T-cell (primary cell): ENCODE measurements at regions not wholly inside any gene's neighbourhood (a gene's known extent, or its start where the extent isn't known, plus 50 kb on each side); places are given as distances from the start of the nearest gene placed in this dataset.

Experiments
- ATAC-seq, 4 experiments: fragments of 200-7000 bp in 3 of 4; fragments of 150-1000 bp in 1 of 4; cut with Tn5 transposase; replicated peaks in 1 of 4; 1 replicate in 3 of 4; 2 replicates in 1 of 4; pipeline ENCODE4 v1.10.0; 2021; ENCODE audit warnings: moderate library complexity in 3 of 4, mild to moderate bottlenecking in 2 of 4, moderate number of reproducible peaks in 1 of 4
- CTCF ChIA-PET, 2 donors: fragments of 300-600 bp; sonication (Branson Sonifier 250); formaldehyde crosslinking; loops; one replicate each; lab custom pipeline; 2022; ENCODE audit warnings: antibody characterized with exemption in 2 of 2; lab: Charles Lee
- POLR2A ChIA-PET, 2 donors: fragments of 300-600 bp; sonication (Branson Sonifier 250); formaldehyde crosslinking; loops; one replicate each; lab custom pipeline; 2022; ENCODE audit warnings: antibody characterized with exemption in 2 of 2; lab: Charles Lee
- DNase-seq, 35 experiments: peaks; one replicate each; pipeline versions ENCODE4 v3.0.0 to v3.0.0-alpha.2; 2013 to 2023
- H3K27ac ChIP-seq: one replicate; pipeline ENCODE4 v1.5.1; 2013; ENCODE audit warnings: low read length
- H3K27me3 ChIP-seq, 2 experiments: replicated peaks in 1 of 2; 1 replicate in 1 of 2; 2 replicates in 1 of 2; pipeline versions ENCODE4 v1.6.1 to v1.7.0; 2013; ENCODE audit warnings: low read length in 1 of 2, mixed read lengths in 1 of 2; ENCODE audit not compliant: control insufficient read depth in 2 of 2, insufficient read depth in 2 of 2; ENCODE audit errors: extremely low read depth in 1 of 2
- H3K36me3 ChIP-seq, 2 donors: 1 replicate in 1 of 2; 2 replicates in 1 of 2; pipeline versions ENCODE4 v1.6.1 to v1.7.0; 2013; ENCODE audit warnings: low read length in 1 of 2; ENCODE audit not compliant: control insufficient read depth in 2 of 2, insufficient read depth in 1 of 2; ENCODE audit errors: extremely low read depth in 1 of 2
- H3K4me1 ChIP-seq, 2 experiments: 1 replicate in 1 of 2; 2 replicates in 1 of 2; pipeline versions ENCODE4 v1.6.1 to v1.7.0; 2013; ENCODE audit warnings: low read length in 2 of 2, mixed read lengths in 1 of 2; ENCODE audit not compliant: insufficient read depth in 2 of 2, control insufficient read depth in 1 of 2; ENCODE audit errors: extremely low read depth in 1 of 2
- H3K4me3 ChIP-seq, 2 donors: 1 replicate in 1 of 2; 2 replicates in 1 of 2; pipeline versions ENCODE4 v1.5.1 to v1.7.0; 2013; ENCODE audit warnings: mild to moderate bottlenecking in 2 of 2, low read length in 1 of 2, moderate library complexity in 1 of 2; ENCODE audit not compliant: control insufficient read depth in 1 of 2; ENCODE audit errors: extremely low read depth in 1 of 2
- H3K9me3 ChIP-seq: 2 replicates; pipeline ENCODE4 v1.7.0; 2013
- H3K27ac Mint-ChIP-seq, 2 donors: one replicate each; pipeline ENCODE4 v1.8.0; 2020 to 2021; ENCODE audit warnings: mild to moderate bottlenecking in 2 of 2, mixed read lengths in 2 of 2
- H3K27me3 Mint-ChIP-seq, 2 donors: one replicate each; pipeline ENCODE4 v1.8.0; 2021 to 2022; ENCODE audit warnings: mixed read lengths in 2 of 2
- H3K36me3 Mint-ChIP-seq: one replicate; pipeline ENCODE4 v1.8.0; 2021; ENCODE audit warnings: mixed read lengths
- H3K4me1 Mint-ChIP-seq, 3 donors: one replicate each; pipeline ENCODE4 v1.8.0; 2020 to 2022; ENCODE audit warnings: mixed read lengths in 3 of 3, mild to moderate bottlenecking in 1 of 3
- H3K4me3 Mint-ChIP-seq, 3 donors: one replicate each; pipeline ENCODE4 v1.8.0; 2020 to 2022; ENCODE audit warnings: mild to moderate bottlenecking in 3 of 3, mixed read lengths in 3 of 3, moderate library complexity in 3 of 3
- H3K9me3 Mint-ChIP-seq, 3 donors: one replicate each; pipeline ENCODE4 v1.8.0; 2020 to 2022; ENCODE audit warnings: mixed read lengths in 3 of 3
- WGBS: methylation state at CpG from one replicate; pipeline ENCODE4 v1.1.5; 2013; ENCODE audit warnings: missing lambda C conversion rate; ENCODE audit not compliant: insufficient coverage; 5-methylcytosine and 5-hydroxymethylcytosine counted together

- H3K4me1 Mint-ChIP-seq, result no peaks in the 10 kb centered on the region
- ATAC-seq (no peak), DNase-seq (no peak)
- no peaks in the 10 kb centered on the region for H3K36me3 Mint-ChIP-seq
- Histone ChIP-seq H3K27ac (no peak overlapping the region), H3K9me3 (no peaks in the 10 kb centered on the region), H3K27me3 (no peaks in the 10 kb centered on the region), H3K36me3 (no peaks in the 10 kb centered on the region), H3K4me3 (no peak overlapping the region), H3K4me1 (no peaks in the 10 kb centered on the region)
- 0% methylated on average over 1 of the region's 8 CpGs for WGBS
- POLR2A ChIA-PET, result interaction anchor here in 1 of 2 donors (0.6 kb wide), 1 partner anchor 14 kb away, joined by 3 read pairs; no protein-coding TSS in a partner anchor
- H3K27ac Mint-ChIP-seq, result no peak overlapping the region
- H3K4me3 Mint-ChIP-seq, result no peak overlapping the region
- H3K9me3 Mint-ChIP-seq, result peaks cover 0 to 18% (median 8%) of the 10 kb centered on the region in 3 donors
- CTCF ChIA-PET, result no interaction called here
- peaks cover 0 to 18% of the 10 kb centered on the region in 2 donors for H3K27me3 Mint-ChIP-seq
Observed at GRCh38 chrX:116009861-116010710, 160.5 kb upstream of the AGTR2 start.

- no CpG with 5 or more reads among the region's 5 CpGs for WGBS
- no peak overlapping the region for H3K4me3 Mint-ChIP-seq
- H3K27me3 ChIP-seq, result no peaks in the 10 kb centered on the region
- no peak overlapping the region for H3K27ac ChIP-seq
- H3K4me1 ChIP-seq, result no peaks in the 10 kb centered on the region
- H3K9me3 Mint-ChIP-seq, result peaks cover 0 to 18% (median 8%) of the 10 kb centered on the region in 3 donors
- no peaks in the 10 kb centered on the region for H3K9me3 ChIP-seq
- DNase-seq, result no peak
- ChIA-PET POLR2A (no interaction called here), CTCF (no interaction called here)
- H3K27ac Mint-ChIP-seq, result no peak overlapping the region
- no peaks in the 10 kb centered on the region for H3K4me1 Mint-ChIP-seq
- no peaks in the 10 kb centered on the region for H3K36me3 ChIP-seq
- H3K4me3 ChIP-seq, result no peak overlapping the region
- ATAC-seq, result no peak
- H3K36me3 Mint-ChIP-seq, result no peaks in the 10 kb centered on the region
- H3K27me3 Mint-ChIP-seq, result peaks cover 0 to 18% of the 10 kb centered on the region in 2 donors
Observed at GRCh38 chrX:116010939-116011338, 159.6 kb upstream of the AGTR2 start.

- Mint-ChIP-seq H3K4me3 (no peak overlapping the region), H3K27me3 (peaks cover 0 to 4% of the 10 kb centered on the region in 2 donors), H3K27ac (no peak overlapping the region), H3K9me3 (peaks cover 4 to 20% (median 16%) of the 10 kb centered on the region in 3 donors), H3K4me1 (no peaks in the 10 kb centered on the region), H3K36me3 (no peaks in the 10 kb centered on the region)
- ATAC-seq, result no peak
- Histone ChIP-seq H3K4me3 (no peak overlapping the region), H3K27ac (no peak overlapping the region), H3K9me3 (no peaks in the 10 kb centered on the region), H3K36me3 (no peaks in the 10 kb centered on the region), H3K27me3 (no peaks in the 10 kb centered on the region), H3K4me1 (no peaks in the 10 kb centered on the region)
- no CpG with 5 or more reads among the region's 1 CpG for WGBS
- CTCF ChIA-PET, result no interaction called here
- POLR2A ChIA-PET, result no interaction called here
- no peak for DNase-seq
Observed at GRCh38 chrX:116031331-116031730, 139.2 kb upstream of the AGTR2 start.
